HCT116 (cell line): ENCODE measurements at regions not wholly inside any gene's neighbourhood (a gene's known extent, or its start where the extent isn't known, plus 50 kb on each side); places are given as distances from the start of the nearest gene placed in this dataset.

Experiments used
- ATAC-seq: fragments of 200-7000 bp; cut with Tn5 transposase; 2 replicates; pipeline ENCODE4 v1.9.1; 2020; ENCODE audit warnings: mild to moderate bottlenecking, moderate library complexity
- BruUV-seq: library from RNA; stranded (reverse); fragments of 400-500 nt; replicated peaks from 2 replicates; lab custom pipeline; 2021; lab: Mats Ljungman, UMichigan
- CTCF ChIA-PET: fragments of 300-600 bp; sonication (Branson Sonifier 250); formaldehyde crosslinking; loops from one replicate; lab custom pipeline; 2021; ENCODE audit warnings: antibody characterized with exemption; lab: Charles Lee
- POLR2A ChIA-PET: fragments of 300-600, 350-600 bp; sonication (Branson Sonifier 250); formaldehyde crosslinking; loops from one replicate; lab custom pipeline; 2021; ENCODE audit warnings: antibody characterized with exemption; lab: Charles Lee
- RAD21 ChIA-PET, 2 experiments: fragments of 300-600 bp; sonication (Branson Sonifier 250); formaldehyde crosslinking; loops; one replicate each; lab custom pipeline; 2023; ENCODE audit warnings: low total read pairs in 2 of 2; ENCODE audit not compliant: uncharacterized antibody in 2 of 2, unreplicated experiment in 2 of 2, low non-redundant PET in 1 of 2; lab: Charles Lee
- DNase-seq: peaks from one replicate; pipeline ENCODE4 v3.0.0-alpha.2; 2010; ENCODE audit warnings: low read depth, low spot score
- H2AFZ ChIP-seq: fragments of 200-600 bp; shearing (Covaris generic), sonication (generic); 2 replicates; pipeline ENCODE4 v1.6.1; 2017; ENCODE audit warnings: low read depth, mixed run types, mixed read lengths, antibody characterized with exemption, low read length; ENCODE audit not compliant: poor library complexity, severe bottlenecking
- H3K27ac ChIP-seq: 2 replicates; pipeline ENCODE4 v1.5.1; 2012; ENCODE audit warnings: low read depth, low read length
- H3K27me3 ChIP-seq: fragments of 200-600 bp; sonication (generic); 2 replicates; pipeline ENCODE4 v1.6.1; 2016; ENCODE audit warnings: mixed run types, low read length, mixed read lengths; ENCODE audit not compliant: insufficient read depth
- H3K36me3 ChIP-seq, 2 experiments: fragments of 200-500 bp in 1 of 2; fragments of 200-600 bp in 1 of 2; sonication (Bioruptor generic) in 1 of 2; sonication (generic) in 1 of 2; 2 replicates each; pipeline versions ENCODE4 v1.5.1 to v1.6.1; 2014 to 2016; ENCODE audit warnings: low read length in 2 of 2, inconsistent platforms in 1 of 2, mixed read lengths in 1 of 2, mixed run types in 1 of 2; ENCODE audit not compliant: insufficient read depth in 2 of 2, control insufficient read depth in 1 of 2
- H3K4me1 ChIP-seq, 2 experiments: fragments of 200-600 bp in 1 of 2; sonication (generic) in 1 of 2; 2 replicates each; pipeline versions ENCODE4 v1.5.1 to v1.6.1; 2012 to 2017; ENCODE audit warnings: low read length in 2 of 2, inconsistent platforms in 1 of 2, mild to moderate bottlenecking in 1 of 2, mixed read lengths in 1 of 2, mixed run types in 1 of 2, moderate library complexity in 1 of 2; ENCODE audit not compliant: insufficient read depth in 2 of 2, control insufficient read depth in 1 of 2
- H3K4me2 ChIP-seq: fragments of 200-600 bp; sonication (generic); 2 replicates; pipeline ENCODE4 v1.6.1; 2017; ENCODE audit warnings: mixed run types, low read length, mixed read lengths
- H3K4me3 ChIP-seq, 2 experiments: fragments of 200-600 bp in 1 of 2; sonication (generic) in 1 of 2; replicated peaks in 1 of 2; 2 replicates each; pipeline ENCODE4 v1.5.1; 2011 to 2016; ENCODE audit warnings: low read length in 2 of 2, control low read depth in 1 of 2, low read depth in 1 of 2, mild to moderate bottlenecking in 1 of 2, mixed read lengths in 1 of 2, mixed run types in 1 of 2
- H3K79me2 ChIP-seq: fragments of 200-600 bp; sonication (generic); 2 replicates; pipeline ENCODE4 v1.6.1; 2017; ENCODE audit warnings: mild to moderate bottlenecking, mixed run types, low read length, moderate library complexity, mixed read lengths; ENCODE audit not compliant: insufficient read depth
- H3K9ac ChIP-seq: fragments of 200-600 bp; sonication (generic); 2 replicates; pipeline ENCODE4 v1.6.1; 2016; ENCODE audit warnings: low read length, mixed read lengths
- H3K9me2 ChIP-seq: fragments of 200-600 bp; sonication (generic), shearing (Covaris generic); 2 replicates; pipeline ENCODE4 v1.6.1; 2017; ENCODE audit warnings: mixed run types, mild to moderate bottlenecking, moderate library complexity; ENCODE audit not compliant: insufficient read depth
- H3K9me3 ChIP-seq, 2 experiments: fragments of 200-500 bp in 1 of 2; fragments of 200-600 bp in 1 of 2; sonication (Bioruptor generic) in 1 of 2; sonication (generic) in 1 of 2; 2 replicates each; pipeline ENCODE4 v1.6.1; 2014 to 2017; ENCODE audit warnings: low read length in 2 of 2, mixed read lengths in 2 of 2, inconsistent platforms in 1 of 2, low read depth in 1 of 2, mild to moderate bottlenecking in 1 of 2, mixed run types in 1 of 2, moderate library complexity in 1 of 2; ENCODE audit not compliant: control insufficient read depth in 1 of 2, insufficient read depth in 1 of 2
- H4K20me1 ChIP-seq: fragments of 200-600 bp; sonication (generic), shearing (Covaris generic); 2 replicates; pipeline ENCODE4 v1.6.1; 2017; ENCODE audit warnings: mixed run types, mild to moderate bottlenecking, moderate library complexity; ENCODE audit not compliant: insufficient read depth
- EZH2 ChIP-seq: fragments of 200-600 bp; sonication (generic); IDR thresholded peaks from 2 replicates; pipeline ENCODE4 v1.6.1; 2017; ENCODE audit warnings: antibody characterized with exemption, mixed run types
- JUND ChIP-seq: IDR thresholded peaks from 2 replicates; pipeline ENCODE4 v1.6.1; 2012
- POLR2AphosphoS5 ChIP-seq: IDR thresholded peaks from 2 replicates; pipeline ENCODE4 v1.6.1; 2011; ENCODE audit warnings: mild to moderate bottlenecking, low read depth, low read length, moderate library complexity
- RAD21 ChIP-seq: IDR thresholded peaks from 2 replicates; pipeline ENCODE4 v1.6.1; 2012; ENCODE audit warnings: low read depth, mild to moderate bottlenecking
- SRF ChIP-seq: IDR thresholded peaks from 2 replicates; pipeline ENCODE4 v1.6.1; 2012; ENCODE audit warnings: low read depth
- TCF7L2 ChIP-seq: IDR thresholded peaks from 2 replicates; pipeline ENCODE4 v1.7.0; 2011; ENCODE audit warnings: borderline replicate concordance, inconsistent platforms; ENCODE audit not compliant: insufficient read depth, insufficient read length; ENCODE audit errors: extremely low read depth
- ZFX ChIP-seq: fragments of 450-650 bp; IDR thresholded peaks from 2 replicates; pipeline ENCODE4 v1.6.1; 2017
- intact Hi-C: fragments of 100-400 bp; cut with micrococcal nuclease; formaldehyde crosslinking; loops from 2 replicates; pipeline ENCODE4 v1.10.0; 2022
- TF ChIP-seq, protein P1 (sequence below): IDR thresholded peaks from 2 replicates; pipeline ENCODE4 v1.6.1; 2012
- TF ChIP-seq, protein P2 (sequence below): IDR thresholded peaks from 2 replicates; pipeline ENCODE4 v1.6.1; 2012; ENCODE audit warnings: low read depth

DNA sequence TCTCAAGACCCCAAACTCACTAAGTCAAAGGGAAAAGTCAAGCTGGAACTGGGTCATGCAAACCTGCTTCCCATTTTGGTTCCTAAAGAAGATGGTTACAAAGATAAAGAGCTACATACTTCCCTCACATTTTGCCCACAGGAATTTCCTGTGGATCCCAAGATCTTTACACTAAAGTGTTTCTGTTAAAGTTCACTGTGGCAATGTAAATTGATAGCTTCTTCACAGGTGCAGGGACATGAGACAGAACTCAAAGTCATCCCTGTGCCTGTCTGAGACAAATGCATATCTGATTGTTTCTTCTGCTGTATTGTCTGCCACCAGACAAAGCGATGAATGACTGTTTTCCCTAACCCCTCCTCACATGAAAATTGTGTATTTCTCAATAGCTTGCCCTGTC is 567.8 kb downstream of the ZIC1 start:
- BruUV-seq: no TSS peak
- ChIA-PET POLR2A (no interaction called here), RAD21 (no interaction called here), CTCF (no interaction called here)
- Histone ChIP-seq H3K4me3 (no peak overlapping the region), H4K20me1 (no peaks in the 10 kb centered on the region), H3K4me2 (no peak overlapping the region), H3K4me1 (no peaks in the 10 kb centered on the region), H3K9me3 (no peaks in the 10 kb centered on the region), H3K9ac (no peak overlapping the region), H3K9me2 (no peaks in the 10 kb centered on the region; the same call in 1 of the 2 replicates), H2AFZ (no peak overlapping the region), H3K36me3 (no peaks in the 10 kb centered on the region), H3K27ac (no peak overlapping the region), H3K27me3 (no peaks in the 10 kb centered on the region), H3K79me2 (no peaks in the 10 kb centered on the region)
- ATAC-seq (no peak), DNase-seq (no peak)
- TF ChIP-seq POLR2AphosphoS5: no peak
- TF ChIP-seq JUND: no peak
- TF ChIP-seq, protein P1, sequence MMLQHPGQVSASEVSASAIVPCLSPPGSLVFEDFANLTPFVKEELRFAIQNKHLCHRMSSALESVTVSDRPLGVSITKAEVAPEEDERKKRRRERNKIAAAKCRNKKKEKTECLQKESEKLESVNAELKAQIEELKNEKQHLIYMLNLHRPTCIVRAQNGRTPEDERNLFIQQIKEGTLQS: no peak
- TF ChIP-seq RAD21: no peak
- TF ChIP-seq, protein P2, sequence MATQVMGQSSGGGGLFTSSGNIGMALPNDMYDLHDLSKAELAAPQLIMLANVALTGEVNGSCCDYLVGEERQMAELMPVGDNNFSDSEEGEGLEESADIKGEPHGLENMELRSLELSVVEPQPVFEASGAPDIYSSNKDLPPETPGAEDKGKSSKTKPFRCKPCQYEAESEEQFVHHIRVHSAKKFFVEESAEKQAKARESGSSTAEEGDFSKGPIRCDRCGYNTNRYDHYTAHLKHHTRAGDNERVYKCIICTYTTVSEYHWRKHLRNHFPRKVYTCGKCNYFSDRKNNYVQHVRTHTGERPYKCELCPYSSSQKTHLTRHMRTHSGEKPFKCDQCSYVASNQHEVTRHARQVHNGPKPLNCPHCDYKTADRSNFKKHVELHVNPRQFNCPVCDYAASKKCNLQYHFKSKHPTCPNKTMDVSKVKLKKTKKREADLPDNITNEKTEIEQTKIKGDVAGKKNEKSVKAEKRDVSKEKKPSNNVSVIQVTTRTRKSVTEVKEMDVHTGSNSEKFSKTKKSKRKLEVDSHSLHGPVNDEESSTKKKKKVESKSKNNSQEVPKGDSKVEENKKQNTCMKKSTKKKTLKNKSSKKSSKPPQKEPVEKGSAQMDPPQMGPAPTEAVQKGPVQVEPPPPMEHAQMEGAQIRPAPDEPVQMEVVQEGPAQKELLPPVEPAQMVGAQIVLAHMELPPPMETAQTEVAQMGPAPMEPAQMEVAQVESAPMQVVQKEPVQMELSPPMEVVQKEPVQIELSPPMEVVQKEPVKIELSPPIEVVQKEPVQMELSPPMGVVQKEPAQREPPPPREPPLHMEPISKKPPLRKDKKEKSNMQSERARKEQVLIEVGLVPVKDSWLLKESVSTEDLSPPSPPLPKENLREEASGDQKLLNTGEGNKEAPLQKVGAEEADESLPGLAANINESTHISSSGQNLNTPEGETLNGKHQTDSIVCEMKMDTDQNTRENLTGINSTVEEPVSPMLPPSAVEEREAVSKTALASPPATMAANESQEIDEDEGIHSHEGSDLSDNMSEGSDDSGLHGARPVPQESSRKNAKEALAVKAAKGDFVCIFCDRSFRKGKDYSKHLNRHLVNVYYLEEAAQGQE: no peak
- intact Hi-C loops: no loop called here

GRCh38 chr3:147987549-147987948 is 578.4 kb downstream of the ZIC1 start:
- ChIA-PET CTCF (no interaction called here), RAD21 (no interaction called here), POLR2A (no interaction called here)
- no peak overlapping the region for H3K4me2 ChIP-seq
- DNase-seq (no peak), ATAC-seq (no peak)
- H3K4me3 ChIP-seq: no peak overlapping the region
- H3K27ac ChIP-seq: no peak overlapping the region
- no peaks in the 10 kb centered on the region for H3K9me3 ChIP-seq
- no peaks in the 10 kb centered on the region for H3K79me2 ChIP-seq
- no peaks in the 10 kb centered on the region for H3K27me3 ChIP-seq
- intact Hi-C loops: no loop called here
- H3K4me1 ChIP-seq: no peaks in the 10 kb centered on the region
- H3K36me3 ChIP-seq: no peaks in the 10 kb centered on the region
- no TSS peak for BruUV-seq
- no peak overlapping the region for H3K9ac ChIP-seq
- no peak overlapping the region for H2AFZ ChIP-seq
- no peaks in the 10 kb centered on the region for H4K20me1 ChIP-seq
- H3K9me2 ChIP-seq: no peaks in the 10 kb centered on the region
- no peak for TF ChIP-seq SRF
- no peak for TF ChIP-seq ZFX
- no peak for TF ChIP-seq EZH2
- no peak for TF ChIP-seq TCF7L2
- TF ChIP-seq, protein P1: no peak
- TF ChIP-seq, all 23 proteins: peak for 0
